HG02973 (cell line): ENCODE measurements at regions not wholly inside any gene's neighbourhood (a gene's known extent, or its start where the extent isn't known, plus 50 kb on each side); places are given as distances from the start of the nearest gene placed in this dataset.
A peak's percentile ranks its signal among the peaks of the same experiment; 100 is the strongest.
"Not testable (repeated sequence)": the region's sequence is repeated elsewhere in the genome, so short reads cannot be mapped to it uniquely, and the experiment has no call there.

Source experiments
- ATAC-seq: cut with Tn5 transposase; IDR thresholded peaks from one replicate; pipeline ENCODE4 v1.9.1; 2021; ENCODE audit warnings: moderate library complexity; ENCODE audit not compliant: unreplicated experiment

- ATAC-seq: no peak
Observed at GRCh38 chr9:29241320-29241719, 1668.0 kb upstream of the C9orf72 start.

GRCh38 chr9:29245351-29245750 lies 1672.1 kb upstream of the C9orf72 start:
- no peak for ATAC-seq

- not testable (repeated sequence) for ATAC-seq
Observed at GRCh38 chr9:29270400-29270799, 1697.1 kb upstream of the C9orf72 start.

- ATAC-seq: no peak
Observed at GRCh38 chr9:29282121-29282520, 1708.8 kb upstream of the C9orf72 start.

- no peak for ATAC-seq
Observed at GRCh38 chr9:29285818-29286217, 1712.5 kb upstream of the C9orf72 start.

GRCh38 chr9:29289365-29289764 lies 1716.1 kb upstream of the C9orf72 start:
- ATAC-seq: no peak

- ATAC-seq: no peak
Observed at GRCh38 chr9:29290516-29290915, 1717.2 kb upstream of the C9orf72 start.

- ATAC-seq: no peak
Observed at GRCh38 chr9:29297592-29297991, 1724.3 kb upstream of the C9orf72 start.

GRCh38 chr9:29311221-29311620 lies 1737.9 kb upstream of the C9orf72 start:
- ATAC-seq: no peak

- ATAC-seq: no peak
Observed at GRCh38 chr9:29312327-29312726, 1739.0 kb upstream of the C9orf72 start.

- no peak for ATAC-seq
Observed at GRCh38 chr9:29319736-29320513, 1746.6 kb upstream of the C9orf72 start.

- peak; percentile 75 for ATAC-seq
Observed at GRCh38 chr9:29322240-29322639, 1749.0 kb upstream of the C9orf72 start.

- no peak for ATAC-seq
Observed at GRCh38 chr9:29325894-29326293, 1752.6 kb upstream of the C9orf72 start.

- ATAC-seq: no peak
Observed at GRCh38 chr9:29332789-29333188, 1759.5 kb upstream of the C9orf72 start.

GRCh38 chr9:29336281-29336680 lies 1763.0 kb upstream of the C9orf72 start:
- ATAC-seq: no peak

GRCh38 chr9:29339387-29339786 lies 1766.1 kb upstream of the C9orf72 start:
- ATAC-seq: no peak

- no peak for ATAC-seq
Observed at GRCh38 chr9:29348999-29349398, 1775.7 kb upstream of the C9orf72 start.

- no peak for ATAC-seq
Observed at GRCh38 chr9:29389421-29389820, 1816.1 kb upstream of the C9orf72 start.

GRCh38 chr9:29390859-29391258 lies 1817.6 kb upstream of the C9orf72 start:
- ATAC-seq: no peak

- ATAC-seq: no peak
Observed at GRCh38 chr9:29393064-29393463, 1819.8 kb upstream of the C9orf72 start.

GRCh38 chr9:29394855-29395254 lies 1821.6 kb upstream of the C9orf72 start:
- ATAC-seq: no peak

GRCh38 chr9:29397148-29397547 lies 1823.9 kb upstream of the C9orf72 start:
- no peak for ATAC-seq

GRCh38 chr9:29416204-29416603 lies 1842.9 kb upstream of the C9orf72 start:
- no peak for ATAC-seq
